Fibroblast of villous mesenchyme (primary cell): ENCODE measurements at regions not wholly inside any gene's neighbourhood (a gene's known extent, or its start where the extent isn't known, plus 50 kb on each side); places are given as distances from the start of the nearest gene placed in this dataset.

Experiments used
- DNase-seq: peaks from one replicate; pipeline ENCODE4 v3.0.0-alpha.2; 2010; ENCODE audit warnings: low read depth
- H3K4me3 ChIP-seq: 2 replicates; pipeline ENCODE4 v1.5.1; 2011; ENCODE audit warnings: low read depth, mild to moderate bottlenecking, low read length
- CTCF ChIP-seq: IDR thresholded peaks from 2 replicates; pipeline ENCODE4 v1.5.1; 2012; ENCODE audit warnings: low read depth, mild to moderate bottlenecking, low read length; ENCODE audit not compliant: insufficient read depth

DNA sequence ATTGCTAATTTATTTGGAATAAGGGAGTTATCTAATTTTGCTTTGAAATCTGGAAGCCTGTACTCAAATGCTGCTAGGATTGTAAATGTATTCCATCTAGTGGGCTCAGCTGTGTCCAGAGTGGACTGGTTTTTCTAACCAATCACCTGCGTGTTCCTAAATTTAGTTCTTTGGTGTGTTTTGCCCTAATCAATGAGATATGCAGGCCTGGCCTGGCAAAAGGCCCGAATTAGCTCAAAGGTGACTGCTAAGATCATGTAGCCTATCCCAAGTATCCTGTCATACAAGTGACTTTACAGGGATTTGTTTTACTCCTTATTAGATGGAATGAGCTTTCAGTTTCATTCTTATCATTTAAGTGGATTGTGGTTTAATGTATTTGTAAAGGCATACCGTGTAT, 51.3 kb upstream of the ARMC2 start:
- TF ChIP-seq CTCF: no peak
- DNase-seq: no peak
- no peak overlapping the region for H3K4me3 ChIP-seq

DNA sequence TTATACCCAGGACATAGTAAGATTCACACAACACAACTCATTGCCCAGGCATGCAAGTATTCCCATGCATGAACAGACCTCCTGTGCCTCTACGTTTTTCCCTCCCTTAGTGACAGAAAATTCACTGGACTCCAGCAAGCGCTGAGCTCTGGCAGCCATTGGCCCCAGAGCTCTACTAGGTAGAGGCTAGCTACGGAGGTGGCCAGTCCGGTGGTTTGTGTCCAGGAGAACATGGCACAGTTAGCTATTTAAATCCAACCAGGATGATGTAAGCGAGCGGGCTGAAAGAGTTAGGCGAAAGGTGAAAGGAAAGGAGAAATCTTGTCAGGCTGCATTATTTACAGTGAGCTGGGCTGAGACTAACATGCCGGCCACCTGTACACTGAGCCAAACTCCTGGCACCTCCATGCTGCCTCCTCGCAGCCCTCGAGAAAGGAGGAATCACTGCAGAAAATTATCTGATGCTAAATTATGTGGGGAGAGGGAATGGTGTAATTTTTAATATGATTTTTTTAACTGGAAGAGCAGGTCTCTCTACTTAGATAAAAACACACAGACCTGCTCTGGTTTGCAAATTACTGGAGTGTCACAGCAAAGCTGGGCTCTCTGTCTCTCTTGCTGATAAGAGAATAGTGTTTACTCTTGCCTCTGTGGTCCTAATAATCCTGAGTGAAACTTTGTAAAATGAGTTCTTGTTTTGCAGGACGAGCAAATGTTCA, 50.1 kb upstream of the ARMC2 start:
- DNase-seq: no peak
- TF ChIP-seq CTCF: no peak
- H3K4me3 ChIP-seq: no peak overlapping the region
